8988T (cell line): ENCODE measurements at regions not wholly inside any gene's neighbourhood (a gene's known extent, or its start where the extent isn't known, plus 50 kb on each side); places are given as distances from the start of the nearest gene placed in this dataset.
"Not testable (repeated sequence)": the region's sequence is repeated elsewhere in the genome, so short reads cannot be mapped to it uniquely, and the experiment has no call there.

ENCODE experiments used
- DNase-seq: peaks from one replicate; pipeline ENCODE4 v3.0.0; 2011

GRCh38 chr12:16828891-16829290 lies 222.9 kb upstream of the LMO3 start:
- DNase-seq: no peak

GRCh38 chr12:16807731-16808130 lies 201.8 kb upstream of the LMO3 start:
- no peak for DNase-seq

- DNase-seq: no peak
Observed at GRCh38 chr12:16796168-16796567, 190.2 kb upstream of the LMO3 start.

GRCh38 chr12:16789204-16789790 lies 183.3 kb upstream of the LMO3 start:
- no peak for DNase-seq

GRCh38 chr12:16788506-16789203 lies 182.7 kb upstream of the LMO3 start:
- DNase-seq: no peak

- no peak for DNase-seq
Observed at GRCh38 chr12:16785953-16786352, 180.0 kb upstream of the LMO3 start.

- no peak for DNase-seq
Observed at GRCh38 chr12:16785524-16785923, 179.6 kb upstream of the LMO3 start.

- DNase-seq: not testable (repeated sequence)
Observed at GRCh38 chr12:16769129-16769528, 163.2 kb upstream of the LMO3 start.

GRCh38 chr12:16766736-16767135 lies 160.8 kb upstream of the LMO3 start:
- DNase-seq: no peak

- no peak for DNase-seq
Observed at GRCh38 chr12:16763901-16764300, 157.9 kb upstream of the LMO3 start.

- DNase-seq: no peak
Observed at GRCh38 chr12:16756833-16757555, 151.0 kb upstream of the LMO3 start.

- DNase-seq: no peak
Observed at GRCh38 chr12:16730772-16731171, 124.8 kb upstream of the LMO3 start.

GRCh38 chr12:16726879-16727278 lies 120.9 kb upstream of the LMO3 start:
- DNase-seq: no peak

GRCh38 chr12:16719713-16720416 lies 113.9 kb upstream of the LMO3 start:
- DNase-seq: no peak

GRCh38 chr12:16716928-16717327 lies 111.0 kb upstream of the LMO3 start:
- DNase-seq: no peak

- DNase-seq: no peak
Observed at GRCh38 chr12:16692099-16692498, 86.1 kb upstream of the LMO3 start.

GRCh38 chr12:16691624-16692023 lies 85.7 kb upstream of the LMO3 start:
- DNase-seq: no peak

GRCh38 chr12:16688200-16688599 lies 82.2 kb upstream of the LMO3 start:
- DNase-seq: no peak

GRCh38 chr12:16685107-16685506 lies 79.1 kb upstream of the LMO3 start:
- DNase-seq: no peak

- no peak for DNase-seq
Observed at GRCh38 chr12:16681196-16681595, 75.2 kb upstream of the LMO3 start.

- DNase-seq: no peak
Observed at GRCh38 chr12:16675438-16675837, 69.5 kb upstream of the LMO3 start.

GRCh38 chr12:16674885-16675284 lies 68.9 kb upstream of the LMO3 start:
- no peak for DNase-seq

GRCh38 chr12:16670456-16671050 lies 64.6 kb upstream of the LMO3 start:
- no peak for DNase-seq
